Stimulated activated CD4-positive, alpha-beta T cell treated with anti-CD3 and anti-CD28 coated beads, Interleukin-15, amount 100 ng/mL, for 24 hours (primary cell): ENCODE measurements at regions not wholly inside any gene's neighbourhood (a gene's known extent, or its start where the extent isn't known, plus 50 kb on each side); places are given as distances from the start of the nearest gene placed in this dataset.

Experiments
- DNase-seq: peaks from one replicate; pipeline ENCODE4 v3.0.0-alpha.2; 2020

GRCh38 chr2:4515871-4516761 lies 812.7 kb downstream of the DCDC2C start:
- no peak for DNase-seq

- DNase-seq: no peak
These were observed 815.2 kb downstream of the DCDC2C start for GRCh38 chr2:4518596-4518995.

GRCh38 chr2:4522498-4523421 lies 819.4 kb downstream of the DCDC2C start:
- no peak for DNase-seq

- DNase-seq: no peak
These were observed 824.0 kb downstream of the DCDC2C start for GRCh38 chr2:4527416-4527815.

- DNase-seq: no peak
These were observed 824.9 kb downstream of the DCDC2C start for GRCh38 chr2:4528246-4528645.

- DNase-seq: no peak
These were observed 825.4 kb downstream of the DCDC2C start for GRCh38 chr2:4528773-4529172.

- no peak for DNase-seq
These were observed 826.4 kb downstream of the DCDC2C start for GRCh38 chr2:4529738-4530137.

GRCh38 chr2:4530231-4530630 lies 826.9 kb downstream of the DCDC2C start:
- DNase-seq: no peak

- DNase-seq: no peak
These were observed 830.4 kb downstream of the DCDC2C start for GRCh38 chr2:4533806-4534205.

GRCh38 chr2:4539121-4539520 lies 835.7 kb downstream of the DCDC2C start:
- DNase-seq: no peak

GRCh38 chr2:4549666-4550210 lies 846.4 kb downstream of the DCDC2C start:
- no peak for DNase-seq

- DNase-seq: no peak
These were observed 848.5 kb downstream of the DCDC2C start for GRCh38 chr2:4551691-4552474.

- no peak for DNase-seq
These were observed 849.9 kb downstream of the DCDC2C start for GRCh38 chr2:4553241-4553640.

- DNase-seq: no peak
These were observed 852.9 kb downstream of the DCDC2C start for GRCh38 chr2:4556135-4556896.

- DNase-seq: no peak
These were observed 857.8 kb downstream of the DCDC2C start for GRCh38 chr2:4561196-4561595.

- no peak for DNase-seq
These were observed 872.7 kb downstream of the DCDC2C start for GRCh38 chr2:4576075-4576474.

- no peak for DNase-seq
These were observed 876.6 kb downstream of the DCDC2C start for GRCh38 chr2:4579977-4580376.

GRCh38 chr2:4585057-4585635 lies 881.8 kb downstream of the DCDC2C start:
- no peak for DNase-seq

GRCh38 chr2:4588606-4589005 lies 885.2 kb downstream of the DCDC2C start:
- no peak for DNase-seq

GRCh38 chr2:4591261-4591660 lies 887.9 kb downstream of the DCDC2C start:
- DNase-seq: no peak

- DNase-seq: no peak
These were observed 894.0 kb downstream of the DCDC2C start for GRCh38 chr2:4597400-4597799.

- no peak for DNase-seq
These were observed 901.4 kb downstream of the DCDC2C start for GRCh38 chr2:4604767-4605166.
